Liver (tissue), 8 donors: ENCODE measurements at regions not wholly inside any gene's neighbourhood (a gene's known extent, or its start where the extent isn't known, plus 50 kb on each side); places are given as distances from the start of the nearest gene placed in this dataset.

Experiments used
- DNase-seq: peaks from one replicate; pipeline ENCODE4 v3.0.0-alpha.2; 2017; ENCODE audit warnings: low spot score
- H3K27ac ChIP-seq, 2 donors: one replicate each; pipeline ENCODE4 v1.7.0; 2013; ENCODE audit warnings: inconsistent platforms in 2 of 2, low read length in 2 of 2, control low read depth in 1 of 2, low read depth in 1 of 2, mild to moderate bottlenecking in 1 of 2
- H3K27me3 ChIP-seq, 4 donors: one replicate each; pipeline versions ENCODE4 v1.6.1 to v1.7.0; 2013; ENCODE audit warnings: low read length in 3 of 4, inconsistent platforms in 1 of 4, mild to moderate bottlenecking in 1 of 4, moderate library complexity in 1 of 4; ENCODE audit not compliant: control insufficient read depth in 4 of 4, insufficient read depth in 4 of 4
- H3K36me3 ChIP-seq, 4 donors: one replicate each; pipeline versions ENCODE4 v1.6.1 to v1.7.0; 2013; ENCODE audit warnings: low read length in 3 of 4, mild to moderate bottlenecking in 3 of 4, low read depth in 1 of 4, moderate library complexity in 1 of 4; ENCODE audit not compliant: control insufficient read depth in 4 of 4, insufficient read depth in 3 of 4
- H3K4me1 ChIP-seq, 4 donors: one replicate each; pipeline versions ENCODE4 v1.6.1 to v1.7.0; 2013; ENCODE audit warnings: low read length in 3 of 4, mild to moderate bottlenecking in 3 of 4, moderate library complexity in 1 of 4; ENCODE audit not compliant: control insufficient read depth in 4 of 4, insufficient read depth in 4 of 4
- H3K4me3 ChIP-seq, 3 donors: one replicate each; pipeline versions ENCODE4 v1.6.1 to v1.7.0; 2013; ENCODE audit warnings: low read length in 3 of 3, control low read depth in 1 of 3, low read depth in 1 of 3, mild to moderate bottlenecking in 1 of 3
- H3K9ac ChIP-seq, 2 donors: one replicate each; pipeline ENCODE4 v1.7.0; 2013; ENCODE audit warnings: low read length in 2 of 2, mild to moderate bottlenecking in 2 of 2, moderate library complexity in 2 of 2, control low read depth in 1 of 2, low read depth in 1 of 2
- H3K9me3 ChIP-seq, 4 donors: one replicate each; pipeline versions ENCODE4 v1.6.1 to v1.7.0; 2013; ENCODE audit warnings: low read length in 3 of 4; ENCODE audit not compliant: control insufficient read depth in 4 of 4
- ATF3 ChIP-seq: IDR thresholded peaks from 2 replicates; pipeline ENCODE4 v1.6.1; 2016; ENCODE audit warnings: antibody characterized with exemption
- EGR1 ChIP-seq, 2 donors: IDR thresholded peaks; 2 replicates each; pipeline ENCODE4 v1.6.1; 2016 to 2018; ENCODE audit warnings: antibody characterized with exemption in 2 of 2, low read depth in 2 of 2
- FOXA1 ChIP-seq: IDR thresholded peaks from 2 replicates; pipeline ENCODE4 v1.6.1; 2016; ENCODE audit warnings: antibody characterized with exemption
- FOXA2 ChIP-seq: IDR thresholded peaks from 2 replicates; pipeline ENCODE4 v1.6.1; 2016; ENCODE audit warnings: antibody characterized with exemption
- GABPA ChIP-seq, 2 donors: IDR thresholded peaks in 1 of 2; conservative IDR thresholded peaks in 1 of 2; 2 replicates each; pipeline ENCODE4 v1.6.1; 2016; ENCODE audit warnings: antibody characterized with exemption in 2 of 2, mild to moderate bottlenecking in 1 of 2, moderate library complexity in 1 of 2
- HNF4A ChIP-seq, 2 donors: conservative IDR thresholded peaks; 2 replicates each; pipeline ENCODE4 v1.6.1; 2016; ENCODE audit warnings: antibody characterized with exemption in 2 of 2, mild to moderate bottlenecking in 2 of 2
- HNF4G ChIP-seq: IDR thresholded peaks from 2 replicates; pipeline ENCODE4 v1.6.1; 2016; ENCODE audit warnings: antibody characterized with exemption
- JUND ChIP-seq, 2 donors: IDR thresholded peaks; 2 replicates each; pipeline ENCODE4 v1.6.1; 2016; ENCODE audit warnings: antibody characterized with exemption in 2 of 2
- NR2F2 ChIP-seq: IDR thresholded peaks from 2 replicates; pipeline ENCODE4 v1.6.1; 2016; ENCODE audit warnings: antibody characterized with exemption
- RAD21 ChIP-seq, 2 donors: IDR thresholded peaks; 2 replicates each; pipeline ENCODE4 v1.6.1; 2016; ENCODE audit warnings: antibody characterized with exemption in 2 of 2, mild to moderate bottlenecking in 2 of 2
- REST ChIP-seq: IDR thresholded peaks from 2 replicates; pipeline ENCODE4 v1.6.1; 2016; ENCODE audit warnings: antibody characterized with exemption, mild to moderate bottlenecking
- RXRA ChIP-seq, 2 donors: IDR thresholded peaks; 2 replicates each; pipeline ENCODE4 v1.6.1; 2017 to 2018; ENCODE audit warnings: antibody characterized with exemption in 2 of 2, mild to moderate bottlenecking in 1 of 2
- SP1 ChIP-seq: IDR thresholded peaks from 2 replicates; pipeline ENCODE4 v1.6.1; 2018; ENCODE audit warnings: antibody characterized with exemption, mild to moderate bottlenecking
- TAF1 ChIP-seq: conservative IDR thresholded peaks from 2 replicates; pipeline ENCODE4 v1.6.1; 2016; ENCODE audit warnings: antibody characterized with exemption, mild to moderate bottlenecking
- YY1 ChIP-seq: IDR thresholded peaks from 2 replicates; pipeline ENCODE4 v1.6.1; 2016; ENCODE audit warnings: antibody characterized with exemption, mild to moderate bottlenecking
- WGBS: extraction: QIAGEN DNeasy Blood & Tissue Kit; methylation state at CpG from one replicate; pipeline ENCODE4 v1.1.7; 2013; 5-methylcytosine and 5-hydroxymethylcytosine counted together
- TF ChIP-seq, protein P1 (sequence below): IDR thresholded peaks from 2 replicates; pipeline ENCODE4 v1.6.1; 2016; ENCODE audit warnings: antibody characterized with exemption
- TF ChIP-seq, protein P2 (sequence below): fragments of 150-350 bp; IDR thresholded peaks from 2 replicates; pipeline ENCODE4 v1.5.1; 2017; ENCODE audit warnings: improper control_type of control experiment, low read depth, low read length; ENCODE audit not compliant: missing input control
- TF ChIP-seq, protein P3 (sequence below): IDR thresholded peaks from 2 replicates; pipeline ENCODE4 v1.6.1; 2016; ENCODE audit warnings: antibody characterized with exemption
- donor health status: healthy.
- donor health status: healthy.
- donor health status: healthy.
- donor health status: healthy.
- donor health status: healthy.

DNA sequence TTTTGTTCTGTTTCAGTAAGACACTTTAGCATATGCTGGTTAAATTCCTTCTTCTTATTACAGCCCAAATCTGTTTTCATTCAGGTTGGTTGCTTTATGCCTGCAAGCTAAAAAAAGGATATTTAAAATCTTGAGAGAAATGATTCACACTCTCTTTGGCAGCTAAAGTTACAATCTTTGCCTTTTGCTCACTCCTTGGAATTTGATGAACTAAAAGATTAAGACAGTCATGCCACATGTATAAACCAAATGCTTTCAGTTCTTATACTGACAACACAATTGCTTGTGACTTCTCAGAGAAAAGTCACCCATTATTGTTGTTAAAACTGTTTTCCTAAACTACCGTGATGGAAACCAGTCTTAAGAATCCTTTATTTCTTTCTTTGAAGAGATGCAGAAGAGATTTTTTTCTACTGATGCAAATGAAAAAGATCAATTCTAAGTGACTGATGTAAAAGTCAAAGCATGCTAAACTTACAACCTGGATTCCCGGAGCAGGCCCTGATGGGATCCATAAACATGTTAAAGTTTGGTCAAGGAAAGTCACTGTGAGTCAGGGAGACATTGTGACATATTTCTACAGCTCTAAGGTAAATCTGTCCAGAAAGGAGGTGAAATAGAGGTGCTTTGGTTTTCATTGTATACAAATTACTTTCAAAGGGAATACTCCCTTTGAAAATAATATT is 144.2 kb upstream of the CDH10 start:
- Histone ChIP-seq H3K4me3 (no peak overlapping the region), H3K9ac (no peak overlapping the region), H3K36me3 (no peaks in the 10 kb centered on the region), H3K4me1 (no peaks in the 10 kb centered on the region), H3K9me3 (no peaks in the 10 kb centered on the region), H3K27ac (no peak overlapping the region), H3K27me3 (peaks cover 0 to 3% (median 0%) of the 10 kb centered on the region in 4 donors)
- DNase-seq = no peak
- TF ChIP-seq JUND (IDR thresholded peaks at IDR 0.05) = no peak
- TF ChIP-seq TAF1 = no peak
- no peak for TF ChIP-seq NR2F2
- TF ChIP-seq GABPA (IDR thresholded peaks at IDR 0.05 in 1 of 2, conservative IDR thresholded peaks at IDR 0.05 in 1 of 2) = no peak
- no peak for TF ChIP-seq RAD21 (IDR thresholded peaks at IDR 0.05)
- TF ChIP-seq EGR1 (IDR thresholded peaks at IDR 0.05; ENCODE audit: low read depth in 2 of 2) = no peak
- TF ChIP-seq, protein P1, sequence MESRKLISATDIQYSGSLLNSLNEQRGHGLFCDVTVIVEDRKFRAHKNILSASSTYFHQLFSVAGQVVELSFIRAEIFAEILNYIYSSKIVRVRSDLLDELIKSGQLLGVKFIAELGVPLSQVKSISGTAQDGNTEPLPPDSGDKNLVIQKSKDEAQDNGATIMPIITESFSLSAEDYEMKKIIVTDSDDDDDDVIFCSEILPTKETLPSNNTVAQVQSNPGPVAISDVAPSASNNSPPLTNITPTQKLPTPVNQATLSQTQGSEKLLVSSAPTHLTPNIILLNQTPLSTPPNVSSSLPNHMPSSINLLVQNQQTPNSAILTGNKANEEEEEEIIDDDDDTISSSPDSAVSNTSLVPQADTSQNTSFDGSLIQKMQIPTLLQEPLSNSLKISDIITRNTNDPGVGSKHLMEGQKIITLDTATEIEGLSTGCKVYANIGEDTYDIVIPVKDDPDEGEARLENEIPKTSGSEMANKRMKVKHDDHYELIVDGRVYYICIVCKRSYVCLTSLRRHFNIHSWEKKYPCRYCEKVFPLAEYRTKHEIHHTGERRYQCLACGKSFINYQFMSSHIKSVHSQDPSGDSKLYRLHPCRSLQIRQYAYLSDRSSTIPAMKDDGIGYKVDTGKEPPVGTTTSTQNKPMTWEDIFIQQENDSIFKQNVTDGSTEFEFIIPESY = no peak
- TF ChIP-seq, protein P2, sequence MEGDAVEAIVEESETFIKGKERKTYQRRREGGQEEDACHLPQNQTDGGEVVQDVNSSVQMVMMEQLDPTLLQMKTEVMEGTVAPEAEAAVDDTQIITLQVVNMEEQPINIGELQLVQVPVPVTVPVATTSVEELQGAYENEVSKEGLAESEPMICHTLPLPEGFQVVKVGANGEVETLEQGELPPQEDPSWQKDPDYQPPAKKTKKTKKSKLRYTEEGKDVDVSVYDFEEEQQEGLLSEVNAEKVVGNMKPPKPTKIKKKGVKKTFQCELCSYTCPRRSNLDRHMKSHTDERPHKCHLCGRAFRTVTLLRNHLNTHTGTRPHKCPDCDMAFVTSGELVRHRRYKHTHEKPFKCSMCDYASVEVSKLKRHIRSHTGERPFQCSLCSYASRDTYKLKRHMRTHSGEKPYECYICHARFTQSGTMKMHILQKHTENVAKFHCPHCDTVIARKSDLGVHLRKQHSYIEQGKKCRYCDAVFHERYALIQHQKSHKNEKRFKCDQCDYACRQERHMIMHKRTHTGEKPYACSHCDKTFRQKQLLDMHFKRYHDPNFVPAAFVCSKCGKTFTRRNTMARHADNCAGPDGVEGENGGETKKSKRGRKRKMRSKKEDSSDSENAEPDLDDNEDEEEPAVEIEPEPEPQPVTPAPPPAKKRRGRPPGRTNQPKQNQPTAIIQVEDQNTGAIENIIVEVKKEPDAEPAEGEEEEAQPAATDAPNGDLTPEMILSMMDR = no peak
- TF ChIP-seq RXRA (IDR thresholded peaks at IDR 0.05) = no peak
- 58% methylated on average over 2 of the region's 2 CpGs for WGBS

- no peak overlapping the region for H3K4me3 ChIP-seq
- no peaks in the 10 kb centered on the region for H3K9me3 ChIP-seq
- TF ChIP-seq TAF1 = no peak
- TF ChIP-seq FOXA2 = no peak
- no peak for TF ChIP-seq FOXA1
- no peak for TF ChIP-seq NR2F2
- no peak for TF ChIP-seq GABPA (IDR thresholded peaks at IDR 0.05 in 1 of 2, conservative IDR thresholded peaks at IDR 0.05 in 1 of 2)
- no peak for TF ChIP-seq JUND (IDR thresholded peaks at IDR 0.05)
- TF ChIP-seq, protein P3, sequence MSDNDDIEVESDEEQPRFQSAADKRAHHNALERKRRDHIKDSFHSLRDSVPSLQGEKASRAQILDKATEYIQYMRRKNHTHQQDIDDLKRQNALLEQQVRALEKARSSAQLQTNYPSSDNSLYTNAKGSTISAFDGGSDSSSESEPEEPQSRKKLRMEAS = no peak
- TF ChIP-seq RXRA (IDR thresholded peaks at IDR 0.05) = no peak
- no peak for TF ChIP-seq YY1
- TF ChIP-seq REST = no peak
- TF ChIP-seq SP1 = no peak
- no peak for TF ChIP-seq EGR1 (IDR thresholded peaks at IDR 0.05; ENCODE audit: low read depth in 2 of 2)
- no peak for TF ChIP-seq HNF4A (conservative IDR thresholded peaks at IDR 0.05)
- TF ChIP-seq, protein P2 = no peak
- no peak for TF ChIP-seq RAD21 (IDR thresholded peaks at IDR 0.05)
- no peak for TF ChIP-seq ATF3
- no peak for TF ChIP-seq HNF4G
- TF ChIP-seq, protein P1 = no peak
- no peak for DNase-seq
- no peaks in the 10 kb centered on the region for H3K4me1 ChIP-seq
- no peak overlapping the region for H3K9ac ChIP-seq
- 53% methylated on average over 4 of the region's 4 CpGs for WGBS
- H3K27me3 ChIP-seq = peaks cover 0 to 3% (median 0%) of the 10 kb centered on the region in 4 donors
- H3K27ac ChIP-seq = no peak overlapping the region
- H3K36me3 ChIP-seq = no peaks in the 10 kb centered on the region
Measured at GRCh38 chr5:24786108-24786507, 141.3 kb upstream of the CDH10 start.
